Activated CD8-positive, alpha-beta memory T cell treated with anti-CD3 and anti-CD28 coated beads for 36 hours (primary cell): ENCODE measurements at regions not wholly inside any gene's neighbourhood (a gene's known extent, or its start where the extent isn't known, plus 50 kb on each side); places are given as distances from the start of the nearest gene placed in this dataset.
"Not testable (repeated sequence)": the region's sequence is repeated elsewhere in the genome, so short reads cannot be mapped to it uniquely, and the experiment has no call there.

Experiments
- CTCF ChIA-PET: fragments of 350-600 bp; sonication (Branson Sonifier 250); formaldehyde crosslinking; loops from one replicate; lab custom pipeline; 2021; ENCODE audit warnings: antibody characterized with exemption; lab: Charles Lee
- POLR2A ChIA-PET: fragments of 350-600 bp; sonication (Branson Sonifier 250); formaldehyde crosslinking; loops from one replicate; lab custom pipeline; 2021; ENCODE audit warnings: antibody characterized with exemption; lab: Charles Lee

DNA sequence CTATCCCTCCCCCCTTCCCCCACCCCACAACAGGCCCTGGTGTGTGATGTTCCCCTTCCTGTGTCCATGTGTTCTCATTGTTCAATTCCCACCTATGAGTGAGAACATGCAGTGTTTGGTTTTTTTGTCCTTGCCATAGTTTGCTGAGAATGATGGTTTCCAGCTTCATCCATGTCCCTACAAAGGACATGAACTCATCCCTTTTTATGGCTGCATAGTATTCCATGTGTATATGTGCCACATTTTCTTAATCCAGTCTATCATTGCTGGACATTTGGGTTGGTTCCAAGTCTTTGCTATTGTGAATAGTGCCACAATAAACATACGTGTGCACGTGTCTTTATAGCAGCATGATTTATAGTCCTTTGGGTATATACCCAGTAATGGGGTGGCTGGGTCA is 52.3 kb upstream of the MAN1A2 start:
- POLR2A ChIA-PET, CTCF ChIA-PET: not testable (repeated sequence)

DNA sequence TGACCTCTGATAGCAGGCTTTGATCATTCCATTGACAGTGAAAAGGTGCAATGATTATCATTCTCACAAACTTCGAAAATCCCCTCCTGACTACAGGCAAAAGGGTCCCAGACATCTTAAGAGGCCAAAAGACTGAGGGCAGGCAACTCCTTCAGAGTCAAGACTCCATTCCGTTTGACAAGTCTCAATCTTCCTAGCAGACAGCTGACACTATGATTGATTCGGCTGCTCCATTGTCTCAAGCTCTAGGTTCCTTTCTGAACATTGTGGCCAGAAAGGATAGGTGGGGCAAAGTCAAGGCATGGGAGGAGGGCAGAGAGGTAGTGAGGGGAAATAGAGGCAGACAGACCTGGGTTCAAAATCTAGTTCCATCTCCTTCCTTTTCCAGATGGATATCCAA is 53.7 kb upstream of the MAN1A2 start:
- ChIA-PET CTCF (no interaction called here), POLR2A (no interaction called here)

DNA sequence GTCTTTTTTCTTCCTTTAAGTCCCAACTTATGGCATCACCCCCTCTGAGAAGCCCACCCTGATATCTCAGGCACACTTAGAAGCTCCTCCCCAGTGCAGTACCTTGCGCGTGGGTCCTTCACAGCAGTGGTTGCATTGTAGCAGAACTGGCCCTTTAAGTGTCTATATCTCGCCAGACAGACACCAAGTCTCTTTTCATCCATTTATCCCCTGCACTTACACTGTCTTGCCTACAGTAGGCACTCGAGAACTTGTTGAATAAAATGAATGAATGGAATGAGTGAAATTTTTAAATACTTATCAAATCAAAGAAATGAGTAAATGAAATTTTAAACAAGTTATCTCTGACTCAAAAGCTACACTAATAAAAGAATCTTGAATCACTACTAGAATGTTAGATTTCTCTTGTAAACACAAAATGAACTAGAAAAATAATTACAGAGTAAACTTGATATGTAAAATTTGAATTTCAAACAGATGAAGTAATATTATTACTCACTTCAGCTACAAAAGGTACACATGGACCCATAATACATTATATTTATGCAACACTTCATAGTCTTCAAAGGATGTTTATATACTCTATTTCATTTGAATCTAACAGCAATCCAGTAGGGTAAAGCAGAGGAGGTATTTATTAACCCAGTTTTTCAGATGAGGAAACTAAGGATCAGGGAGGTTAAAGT is 54.7 kb upstream of the MAN1A2 start:
- ChIA-PET CTCF (no interaction called here), POLR2A (no interaction called here)

DNA sequence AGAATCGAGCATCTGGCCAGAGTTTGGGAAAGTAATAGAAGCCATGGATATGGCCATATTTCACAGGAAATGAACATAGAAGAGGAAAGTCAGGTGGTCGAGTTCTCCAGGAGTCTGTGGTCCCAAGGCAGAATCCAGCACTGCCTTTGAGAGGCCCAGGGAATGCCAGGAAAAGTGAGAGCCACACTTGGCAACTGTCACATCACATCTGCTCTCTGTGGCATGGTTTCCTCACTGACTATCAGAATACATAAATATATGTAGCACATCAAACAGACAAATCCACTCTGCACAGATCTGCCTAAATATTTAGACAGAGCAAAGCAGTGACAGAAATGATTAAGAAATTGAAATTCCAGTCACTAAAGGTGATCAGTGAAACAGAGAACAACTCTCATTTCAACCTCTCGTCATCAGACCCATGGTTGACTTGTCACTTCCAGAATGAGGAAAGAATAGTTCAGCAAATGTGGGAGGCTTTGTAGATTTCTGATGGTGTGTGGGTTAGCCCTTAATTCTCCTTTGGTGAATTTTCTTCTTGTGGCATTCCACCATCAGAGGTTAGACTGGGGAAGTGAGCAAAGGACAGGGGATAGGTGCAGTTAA is 58.8 kb upstream of the MAN1A2 start:
- ChIA-PET POLR2A (no interaction called here), CTCF (no interaction called here)

DNA sequence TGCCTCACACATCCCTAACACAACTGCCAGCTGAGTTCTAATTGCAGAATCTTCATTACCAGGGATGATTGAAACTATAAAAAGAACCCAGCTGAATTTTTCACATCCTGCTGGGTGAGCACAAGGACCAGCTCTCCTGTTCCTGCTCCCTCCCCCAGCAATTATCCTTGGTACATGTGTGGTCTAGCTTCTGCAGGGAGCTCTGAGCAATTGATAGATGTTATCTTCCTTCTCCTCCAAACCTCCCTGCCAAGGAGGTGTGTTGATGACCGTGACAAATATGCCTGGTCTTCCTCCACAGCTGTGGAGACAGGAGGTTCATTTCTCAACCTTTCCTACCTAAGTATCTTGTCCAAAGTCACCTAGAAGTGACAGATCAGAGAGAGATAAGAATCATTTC is 65.3 kb upstream of the MAN1A2 start:
- POLR2A ChIA-PET, result no interaction called here
- CTCF ChIA-PET, result no interaction called here

DNA sequence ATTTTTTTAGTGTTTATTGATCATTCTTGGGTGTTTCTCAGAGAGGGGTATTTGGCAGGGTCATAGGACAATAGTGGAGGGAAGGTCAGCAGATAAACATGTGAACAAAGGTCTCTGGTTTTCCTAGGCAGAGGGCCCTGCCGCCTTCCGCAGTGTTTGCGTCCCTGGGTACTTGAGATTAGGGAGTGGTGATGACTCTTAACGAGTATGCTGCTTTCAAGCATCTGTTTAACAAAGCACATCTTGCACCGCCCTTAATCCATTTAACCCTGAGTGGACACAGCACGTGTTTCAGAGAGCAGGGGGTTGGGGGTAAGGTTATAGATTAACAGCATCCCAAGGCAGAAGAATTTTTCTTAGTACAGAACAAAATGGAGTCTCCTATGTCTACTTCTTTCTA is 67.1 kb upstream of the MAN1A2 start:
- POLR2A ChIA-PET, CTCF ChIA-PET: not testable (repeated sequence)

DNA sequence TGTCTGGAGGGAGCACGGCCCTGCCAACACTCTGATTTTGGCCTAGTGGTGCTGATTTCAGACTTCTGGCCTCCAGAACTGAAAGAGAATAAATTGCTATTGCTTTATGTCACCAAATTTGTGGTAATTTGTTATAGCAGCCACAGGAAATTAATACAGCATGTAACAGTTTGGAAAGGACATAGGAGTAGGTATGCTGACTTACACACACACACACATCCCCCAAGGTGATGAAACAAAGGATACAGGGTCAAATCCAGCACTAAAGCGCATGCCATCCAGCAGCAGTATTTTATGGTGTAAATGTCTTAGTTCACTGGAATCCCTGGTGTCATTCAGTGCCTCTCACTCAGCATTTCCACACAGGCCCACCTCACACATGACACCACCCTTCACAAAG is 72.2 kb upstream of the MAN1A2 start:
- ChIA-PET CTCF (interaction anchor here (0.6 kb wide), 1 partner anchor 10 kb away, joined by 5 read pairs; no protein-coding TSS in a partner anchor), POLR2A (no interaction called here)

DNA sequence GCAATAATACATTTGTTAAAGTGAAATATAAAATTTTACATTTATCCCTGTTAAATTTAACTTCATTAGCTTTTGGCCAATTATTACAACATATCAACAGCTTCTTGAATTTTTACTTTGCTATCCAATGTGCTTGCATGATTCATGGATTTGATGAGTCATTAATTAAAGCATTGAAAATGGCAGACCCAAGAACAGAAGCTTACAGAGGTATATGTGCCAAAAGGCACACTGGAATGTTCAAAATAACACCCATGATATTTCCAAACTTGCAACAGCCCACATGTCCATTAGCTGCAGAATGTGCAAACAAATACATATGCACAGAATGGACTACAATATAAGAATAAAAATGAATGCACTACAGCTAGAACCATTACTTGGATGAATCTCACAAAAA is 76.4 kb upstream of the MAN1A2 start:
- CTCF ChIA-PET, result no interaction called here
- POLR2A ChIA-PET, result no interaction called here

DNA sequence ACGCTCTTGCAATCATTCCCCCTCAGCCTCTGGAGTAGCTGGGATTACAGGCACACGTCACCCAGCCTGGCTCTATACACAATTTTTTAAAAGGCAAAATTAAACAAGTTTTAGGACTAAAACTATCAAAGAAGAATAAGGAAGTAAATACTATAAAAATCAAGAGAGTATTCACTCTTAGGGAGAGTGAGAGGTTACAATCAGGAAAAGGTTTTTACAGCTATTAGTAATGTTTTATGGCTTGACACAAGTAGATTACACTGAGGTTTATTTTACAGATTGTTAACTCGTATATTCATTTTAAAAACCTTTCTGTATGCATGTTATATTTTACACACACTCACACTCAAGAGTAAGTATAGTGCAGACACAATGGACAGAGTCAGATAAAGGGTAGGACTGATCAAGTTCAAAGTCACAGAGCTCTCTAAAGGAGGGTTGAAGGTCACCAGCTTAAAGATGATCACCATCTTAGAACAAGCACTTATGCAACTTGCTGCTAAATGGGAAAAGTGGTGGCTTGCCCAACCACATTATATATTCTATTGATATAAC is 77.9 kb upstream of the MAN1A2 start:
- CTCF ChIA-PET, result interaction anchor here (0.9 kb wide), 1 partner anchor 9 kb away, joined by 3 read pairs; no protein-coding TSS in a partner anchor
- POLR2A ChIA-PET, result no interaction called here

DNA sequence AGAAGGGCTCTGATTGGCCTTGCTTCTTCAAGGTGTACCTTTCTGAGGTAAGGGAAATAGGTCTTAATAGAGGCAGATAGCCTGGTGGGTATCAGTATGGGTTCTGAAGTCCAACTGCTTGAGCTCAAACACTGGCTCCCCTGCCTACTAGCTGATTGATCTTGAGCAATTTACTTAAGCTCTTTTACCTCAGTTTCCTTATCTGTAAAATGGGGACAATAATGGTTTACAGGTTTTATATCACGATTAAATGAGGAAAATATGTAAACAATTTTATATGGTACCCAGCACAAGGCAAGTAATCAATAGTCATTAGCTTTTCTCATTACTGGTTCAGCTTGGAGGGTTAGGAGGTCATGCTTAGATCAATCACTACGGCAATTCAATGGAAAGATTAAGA is 75.8 kb upstream of the VTCN1 start:
- CTCF ChIA-PET, result no interaction called here
- POLR2A ChIA-PET, result no interaction called here

DNA sequence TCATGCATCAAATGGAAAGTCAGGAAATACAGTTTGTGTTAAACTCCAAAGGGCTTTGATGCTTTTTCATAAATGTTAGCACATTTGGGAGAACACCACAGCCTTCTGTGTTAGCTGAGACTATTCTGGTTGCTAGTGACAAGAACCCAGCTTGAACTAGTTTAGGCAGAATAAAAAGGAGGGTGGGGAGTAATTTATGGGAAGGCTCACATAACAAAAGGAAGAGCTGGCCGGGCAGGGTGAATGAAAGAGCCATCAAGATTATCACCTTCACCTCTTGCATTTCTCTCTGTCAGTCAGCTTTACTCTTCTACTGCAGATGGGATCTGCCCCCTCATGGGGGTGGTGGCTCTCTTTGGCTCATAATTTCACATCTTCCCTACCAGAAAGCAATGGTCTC is 75.4 kb upstream of the VTCN1 start:
- POLR2A ChIA-PET, result no interaction called here
- CTCF ChIA-PET, result no interaction called here

DNA sequence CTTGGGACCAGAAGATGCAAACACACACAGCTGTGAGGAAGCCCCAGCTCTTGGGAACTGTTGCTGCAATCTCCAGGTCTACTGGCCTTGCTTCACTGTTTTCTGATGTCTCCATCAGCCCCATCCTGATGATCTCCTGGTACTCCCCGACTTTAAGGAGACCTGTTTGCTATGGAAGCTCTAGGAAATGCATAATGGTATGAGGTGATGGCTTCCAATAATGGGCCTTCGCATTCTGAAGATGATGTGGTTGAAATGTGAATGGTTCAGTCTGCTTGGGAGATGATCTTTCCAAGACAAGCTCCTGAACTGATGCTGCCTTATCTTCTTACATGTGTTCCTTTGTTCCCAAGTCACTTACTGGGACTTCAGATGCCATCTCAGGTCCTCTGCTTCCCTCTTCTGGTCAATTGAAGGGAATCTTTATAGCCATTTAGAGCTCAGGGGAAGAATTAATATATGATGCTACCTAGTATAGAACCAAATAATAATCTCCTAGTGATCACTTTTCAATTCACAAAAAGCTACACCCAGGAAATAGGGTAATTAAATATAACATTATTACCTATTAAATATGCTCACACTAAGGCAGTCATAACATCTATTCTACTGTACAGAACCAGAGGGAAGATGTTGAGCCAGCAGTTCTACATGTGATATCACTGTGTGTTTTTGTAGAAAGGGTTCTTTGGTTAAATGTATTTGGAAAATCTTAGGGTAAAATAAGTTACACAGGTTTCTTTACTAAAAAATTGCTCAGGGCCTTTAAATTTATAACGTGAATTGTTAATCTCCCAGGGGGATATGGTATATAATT is 73.9 kb upstream of the VTCN1 start:
- ChIA-PET POLR2A (no interaction called here), CTCF (interaction anchor here (1.4 kb wide), 1 partner anchor 160 kb away, joined by 3 read pairs; no protein-coding TSS in a partner anchor)

DNA sequence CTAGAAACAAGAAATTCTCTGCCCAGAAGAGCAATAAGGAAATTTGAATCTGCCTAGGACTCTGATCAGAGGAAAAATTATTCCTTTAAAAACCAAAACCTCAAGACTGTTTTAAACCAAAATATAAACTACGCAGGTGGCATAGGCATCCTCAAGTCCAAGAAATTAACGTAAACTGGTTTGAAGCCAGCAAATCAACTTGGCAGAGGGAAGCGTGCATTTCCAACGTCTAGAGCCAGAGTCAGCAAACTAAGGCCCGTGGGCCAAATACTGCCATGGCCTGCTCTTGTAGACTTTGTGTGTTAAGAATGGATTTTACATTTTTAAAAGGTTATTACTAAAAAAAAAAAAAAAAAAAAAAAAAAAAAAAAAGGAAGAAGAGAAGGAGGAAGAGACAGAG is 67.8 kb upstream of the VTCN1 start:
- CTCF ChIA-PET, result no interaction called here
- POLR2A ChIA-PET, result no interaction called here

DNA sequence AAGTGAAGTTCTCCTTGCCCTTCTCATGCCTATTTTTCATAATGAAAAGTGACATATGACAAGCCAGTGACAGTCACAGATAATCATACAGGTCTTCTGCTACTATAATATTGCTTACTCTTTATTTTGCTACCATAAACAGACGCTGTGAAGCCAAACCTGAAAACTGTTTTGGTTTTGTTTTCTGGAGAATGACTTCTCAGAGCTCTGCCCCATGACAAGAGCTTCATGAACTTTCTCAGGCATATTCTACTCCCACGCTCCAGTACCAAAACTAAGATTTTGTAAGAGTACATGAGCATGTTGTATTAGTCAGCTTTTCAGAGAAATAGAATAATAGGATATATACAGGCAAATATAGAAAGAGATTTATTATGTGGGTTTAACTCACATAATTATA is 64.3 kb upstream of the VTCN1 start:
- ChIA-PET POLR2A (no interaction called here), CTCF (interaction anchor here (1.1 kb wide), 1 partner anchor 11 kb away, joined by 3 read pairs; no protein-coding TSS in a partner anchor)

DNA sequence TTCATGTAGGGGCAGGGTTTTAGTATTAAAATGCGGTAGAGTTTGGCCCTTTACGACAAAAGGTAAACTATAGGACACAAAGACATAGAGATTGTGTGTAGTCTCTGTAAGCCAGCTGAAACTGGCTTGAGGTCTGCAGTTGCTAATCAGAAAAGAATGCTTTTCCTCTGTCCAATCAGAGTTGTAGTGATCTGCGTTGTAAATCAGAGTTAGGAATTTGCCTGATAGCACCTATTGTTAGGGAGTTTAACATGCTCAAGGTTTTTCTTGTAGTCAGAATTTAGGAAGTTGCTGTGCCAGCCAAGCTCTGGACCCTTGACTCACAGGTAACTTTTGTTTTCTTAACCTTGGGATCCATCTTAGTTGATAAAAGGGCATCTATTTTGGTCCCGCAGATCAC is 61.2 kb upstream of the VTCN1 start:
- POLR2A ChIA-PET, result no interaction called here
- CTCF ChIA-PET, result no interaction called here

DNA sequence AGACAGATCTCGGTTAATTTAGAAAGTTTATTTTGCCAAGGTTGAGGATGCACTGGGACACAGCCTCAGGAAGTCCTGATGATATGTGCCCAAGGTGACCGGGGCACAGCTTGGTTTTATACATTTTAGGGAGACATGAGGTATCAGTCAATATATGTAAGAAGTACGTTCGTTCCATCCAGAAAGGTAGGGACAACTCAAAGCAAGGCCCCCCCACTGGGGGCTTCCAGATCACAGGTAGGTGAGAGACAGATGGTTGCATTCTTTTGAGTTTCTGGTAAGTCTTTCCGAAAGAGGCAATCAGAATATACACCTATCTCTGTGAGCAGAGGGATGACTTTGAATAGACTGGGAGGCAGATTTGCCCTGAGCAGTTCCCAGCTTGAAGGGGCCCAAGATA is 60.4 kb upstream of the VTCN1 start:
- POLR2A ChIA-PET, result no interaction called here
- CTCF ChIA-PET, result no interaction called here

DNA sequence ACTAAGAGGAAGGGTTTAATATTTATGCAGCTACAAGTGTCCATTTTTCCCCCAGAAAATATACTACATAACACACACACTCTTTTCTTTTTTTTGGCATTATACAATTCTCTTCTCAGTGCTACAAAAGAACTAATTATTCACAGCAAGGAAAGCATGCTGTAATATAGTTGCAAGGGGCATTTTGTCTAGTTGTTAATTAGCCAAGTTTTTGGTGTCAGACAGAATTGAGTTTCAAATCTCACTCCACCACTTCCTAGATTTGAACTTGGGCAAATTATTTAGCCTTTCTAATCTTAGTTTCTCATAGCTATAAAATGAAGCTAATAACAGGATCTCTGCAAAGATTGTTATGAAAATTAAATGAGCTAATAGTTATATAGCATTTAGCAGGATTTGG is 60.0 kb upstream of the VTCN1 start:
- ChIA-PET POLR2A (no interaction called here), CTCF (no interaction called here)

DNA sequence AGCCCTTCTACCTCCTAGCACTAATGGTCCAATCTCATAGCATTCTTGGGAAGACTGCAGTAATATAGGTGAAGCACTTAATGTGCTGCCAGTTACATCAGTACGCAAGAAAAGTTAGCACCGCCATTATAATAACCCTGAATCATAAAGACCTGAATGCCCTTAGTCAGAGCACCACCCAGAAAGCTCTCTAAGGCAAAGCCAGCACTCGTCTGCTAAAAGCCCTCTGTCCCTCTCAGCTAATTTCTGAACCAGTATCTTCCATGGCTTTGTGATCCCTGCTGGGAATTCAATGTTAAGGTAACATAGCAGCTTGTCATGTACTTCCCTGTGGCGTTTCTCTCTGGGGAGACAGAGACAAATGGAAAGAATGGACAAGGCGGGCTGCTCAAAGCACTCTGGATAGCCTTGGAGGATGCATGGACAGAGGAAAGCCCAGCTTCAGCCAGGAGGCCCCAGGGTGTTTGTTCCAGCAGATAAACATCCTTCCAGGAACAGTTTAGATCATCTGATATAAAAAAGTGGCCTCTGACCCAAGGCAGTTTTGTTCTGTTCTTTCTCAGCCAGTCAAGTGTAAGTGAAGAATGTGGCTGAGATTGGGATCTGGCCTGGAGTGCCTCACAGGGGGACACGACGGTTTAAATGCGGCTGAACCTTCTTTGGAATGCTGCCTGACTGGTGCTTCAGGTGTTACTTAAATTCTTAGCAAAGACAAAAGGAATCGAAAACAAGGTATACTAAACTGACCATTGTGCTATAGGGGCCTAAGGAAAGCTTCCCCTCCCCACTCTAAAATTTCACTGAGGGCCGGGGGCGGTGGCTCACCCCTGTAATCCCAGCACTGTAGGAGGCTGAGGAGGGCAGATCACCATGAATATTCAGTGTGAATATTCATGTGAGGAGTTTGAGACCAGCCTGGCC is 58.1 kb upstream of the VTCN1 start:
- CTCF ChIA-PET, result no interaction called here
- POLR2A ChIA-PET, result no interaction called here

DNA sequence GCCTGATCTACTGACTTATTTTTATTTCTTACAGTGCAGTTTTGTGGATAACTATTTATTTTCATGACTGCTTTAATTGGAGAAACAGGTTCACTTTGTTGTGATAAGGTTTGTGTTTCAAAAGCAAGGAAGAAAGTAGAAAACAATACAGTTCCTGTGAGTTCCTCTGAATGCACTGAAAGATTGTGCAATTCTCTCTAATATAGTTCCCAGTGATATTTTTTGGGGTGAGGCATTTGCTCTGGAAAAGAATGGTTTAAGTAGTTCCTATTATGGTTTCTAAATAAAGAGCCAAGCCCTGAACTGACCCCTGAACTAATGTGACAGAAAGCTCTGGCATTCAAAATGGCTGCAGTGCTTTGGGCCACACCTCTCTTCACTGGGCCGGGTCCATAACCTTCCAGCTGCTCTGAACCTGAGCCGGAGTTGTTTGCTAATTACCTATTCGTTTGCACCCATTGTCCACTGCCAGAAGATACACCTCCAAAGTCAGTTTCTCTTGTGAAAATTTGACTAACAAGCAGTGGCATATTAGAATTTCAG is 56.6 kb upstream of the VTCN1 start:
- ChIA-PET POLR2A (no interaction called here), CTCF (no interaction called here)
